ENCODE measurements at regions not wholly inside any gene's neighbourhood (a gene's known extent, or its start where the extent isn't known, plus 50 kb on each side); places are given as distances from the start of the nearest gene placed in this dataset.

GRCh38 chr14:59020382-59020781 is 168.1 kb upstream of the DAAM1 start (continued):
- TF ChIP-seq PATZ1 (CRISPR knock-in tag; IDR thresholded peaks at IDR 0.05; ENCODE audit: borderline replicate concordance) (no peak), ZC3H10 (CRISPR knock-in tag; IDR thresholded peaks at IDR 0.05) (no peak), TOX (CRISPR knock-in tag; IDR thresholded peaks at IDR 0.05; ENCODE audit: borderline replicate concordance) (no peak), ISL1 (CRISPR knock-in tag; IDR thresholded peaks at IDR 0.05) (no peak), ZNF565 (CRISPR knock-in tag; conservative IDR thresholded peaks at IDR 0.05; ENCODE audit: low read depth) (no peak), ZFP30 (CRISPR knock-in tag; IDR thresholded peaks at IDR 0.05) (no peak), SNAI2 (CRISPR knock-in tag; IDR thresholded peaks at IDR 0.05) (no peak), ESRRG (CRISPR knock-in tag; IDR thresholded peaks at IDR 0.05) (no peak), BACH2 (CRISPR knock-in tag; IDR thresholded peaks at IDR 0.05; ENCODE audit: borderline replicate concordance) (no peak)

GRCh38 chr14:59022144-59022543 is 166.3 kb upstream of the DAAM1 start:
- TF ChIP-seq ARNTL (CRISPR knock-in tag; IDR thresholded peaks at IDR 0.05; ENCODE audit: borderline replicate concordance, low read depth) (no peak), BACH2 (CRISPR knock-in tag; IDR thresholded peaks at IDR 0.05; ENCODE audit: borderline replicate concordance) (no peak), TCF4 (CRISPR knock-in tag; IDR thresholded peaks at IDR 0.05; ENCODE audit: borderline replicate concordance) (no peak), CREB5 (CRISPR knock-in tag; IDR thresholded peaks at IDR 0.05; ENCODE audit: low read depth) (no peak), ZFP3 (CRISPR knock-in tag; IDR thresholded peaks at IDR 0.05) (no peak), CSRNP3 (CRISPR knock-in tag; IDR thresholded peaks at IDR 0.05) (no peak)
- ATAC-seq, result no peak

GRCh38 chr14:59026081-59026480 is 162.4 kb upstream of the DAAM1 start:
- ATAC-seq, result no peak
- no peak for TF ChIP-seq ZFP3 (CRISPR knock-in tag; IDR thresholded peaks at IDR 0.05)
- no peak for TF ChIP-seq SNAI2 (CRISPR knock-in tag; IDR thresholded peaks at IDR 0.05)
- no peak for TF ChIP-seq BACH2 (CRISPR knock-in tag; IDR thresholded peaks at IDR 0.05; ENCODE audit: borderline replicate concordance)
- no peak for TF ChIP-seq CSDC2 (CRISPR knock-in tag; IDR thresholded peaks at IDR 0.05)
- TF ChIP-seq ZFP30 (CRISPR knock-in tag; IDR thresholded peaks at IDR 0.05), result no peak
- no peak for TF ChIP-seq TSHZ2 (CRISPR knock-in tag; IDR thresholded peaks at IDR 0.05)
- no peak for TF ChIP-seq PATZ1 (CRISPR knock-in tag; IDR thresholded peaks at IDR 0.05; ENCODE audit: borderline replicate concordance)
- TF ChIP-seq POU6F1 (CRISPR knock-in tag; IDR thresholded peaks at IDR 0.05; ENCODE audit: borderline replicate concordance, low read depth), result no peak
- no peak for TF ChIP-seq PPARA (CRISPR knock-in tag; IDR thresholded peaks at IDR 0.05; ENCODE audit: borderline replicate concordance)
